Prostate gland (tissue), 2 donors: ENCODE measurements at regions not wholly inside any gene's neighbourhood (a gene's known extent, or its start where the extent isn't known, plus 50 kb on each side); places are given as distances from the start of the nearest gene placed in this dataset.
"Not testable (repeated sequence)": the region's sequence is repeated elsewhere in the genome, so short reads cannot be mapped to it uniquely, and the experiment has no call there.

Source experiments
- DNase-seq: peaks from one replicate; pipeline ENCODE4 v3.0.0-alpha.2; 2019; ENCODE audit warnings: low spot score
- H3K27ac ChIP-seq, 2 donors: fragments of 200-600 bp; sonication (generic); 2 replicates each; pipeline ENCODE4 v1.5.1; 2017 to 2019
- H3K27me3 ChIP-seq: fragments of 200-600 bp; sonication (generic); replicated peaks from 2 replicates; pipeline ENCODE4 v1.5.1; 2019; ENCODE audit not compliant: insufficient read depth
- H3K36me3 ChIP-seq, 2 donors: fragments of 200-600 bp; sonication (generic); 1 replicate in 1 of 2; 2 replicates in 1 of 2; pipeline versions ENCODE4 v1.5.1 to v1.8.1; 2017 to 2019
- H3K4me1 ChIP-seq: fragments of 200-600 bp; sonication (generic); replicated peaks from 2 replicates; pipeline ENCODE4 v1.5.1; 2019
- H3K4me3 ChIP-seq, 2 donors: fragments of 200-600 bp; sonication (generic); 2 replicates each; pipeline ENCODE4 v1.5.1; 2017 to 2019
- H3K9me3 ChIP-seq: fragments of 200-600 bp; sonication (generic); 2 replicates; pipeline ENCODE4 v1.5.1; 2017
- CTCF ChIP-seq, 4 experiments: fragments of 200-600 bp in 2 of 4; fragments of 450-650 bp in 2 of 4; sonication (generic) in 2 of 4; IDR thresholded peaks; 1 replicate in 3 of 4; 2 replicates in 1 of 4; pipeline ENCODE4 v1.5.1; 2016 to 2019; ENCODE audit warnings: antibody characterized with exemption in 4 of 4, mild to moderate bottlenecking in 2 of 4, moderate library complexity in 2 of 4
- POLR2A ChIP-seq: fragments of 450-650 bp; IDR thresholded peaks from one replicate; pipeline ENCODE4 v1.6.1; 2016; ENCODE audit warnings: antibody characterized with exemption, mild to moderate bottlenecking
- POLR2AphosphoS5 ChIP-seq: sonication (generic); formaldehyde crosslinking; IDR thresholded peaks from one replicate; pipeline ENCODE4 v1.6.1; 2017; ENCODE audit warnings: antibody characterized with exemption
- WGBS: methylation state at CpG from one replicate; pipeline ENCODE4 v1.1.5; 2018; 5-methylcytosine and 5-hydroxymethylcytosine counted together
- intact Hi-C: fragments of 100-400 bp; cut with DNase I; formaldehyde crosslinking; loops from one replicate; pipeline ENCODE4 v1.14.2; 2022

GRCh38 chr7:37550426-37550825 is 101.8 kb upstream of the ELMO1 start:
- no peak for DNase-seq
- no peaks in the 10 kb centered on the region for H3K4me1 ChIP-seq
- no peaks in the 10 kb centered on the region for H3K36me3 ChIP-seq
- H3K27ac ChIP-seq, result no peak overlapping the region
- no peaks in the 10 kb centered on the region for H3K27me3 ChIP-seq
- TF ChIP-seq CTCF (IDR thresholded peaks at IDR 0.05) (no peak), POLR2AphosphoS5 (no peak), POLR2A (no peak)
- intact Hi-C loops, result no loop called here
- WGBS, result 78% methylated on average over 3 of the region's 3 CpGs
- H3K9me3 ChIP-seq, result no peaks in the 10 kb centered on the region
- H3K4me3 ChIP-seq, result no peak overlapping the region

GRCh38 chr7:37550872-37551271 is 102.2 kb upstream of the ELMO1 start:
- no peak overlapping the region for H3K4me3 ChIP-seq
- intact Hi-C loops, result no loop called here

GRCh38 chr7:37552030-37552429 is 103.4 kb upstream of the ELMO1 start:
- TF ChIP-seq POLR2A, result no peak
- no peak for TF ChIP-seq POLR2AphosphoS5
- no peak for TF ChIP-seq CTCF (IDR thresholded peaks at IDR 0.05)
- Histone ChIP-seq H3K27me3 (no peaks in the 10 kb centered on the region), H3K36me3 (no peaks in the 10 kb centered on the region), H3K4me1 (no peaks in the 10 kb centered on the region), H3K9me3 (no peaks in the 10 kb centered on the region), H3K4me3 (no peak overlapping the region), H3K27ac (no peak overlapping the region)
- 85% methylated on average over 4 of the region's 4 CpGs for WGBS
- intact Hi-C loops, result no loop called here
- DNase-seq, result no peak

More at GRCh38 chr7:37550872-37551271, 102.2 kb upstream of the ELMO1 start:
- H3K9me3 ChIP-seq, result no peaks in the 10 kb centered on the region
- no peak for DNase-seq
- H3K36me3 ChIP-seq, result no peaks in the 10 kb centered on the region
- no peaks in the 10 kb centered on the region for H3K4me1 ChIP-seq
- whole genome bisulfite sequencing, result 24% methylated on average over 2 of the region's 2 CpGs
- no peaks in the 10 kb centered on the region for H3K27me3 ChIP-seq
- no peak overlapping the region for H3K27ac ChIP-seq
- no peak for TF ChIP-seq CTCF (IDR thresholded peaks at IDR 0.05)

DNA sequence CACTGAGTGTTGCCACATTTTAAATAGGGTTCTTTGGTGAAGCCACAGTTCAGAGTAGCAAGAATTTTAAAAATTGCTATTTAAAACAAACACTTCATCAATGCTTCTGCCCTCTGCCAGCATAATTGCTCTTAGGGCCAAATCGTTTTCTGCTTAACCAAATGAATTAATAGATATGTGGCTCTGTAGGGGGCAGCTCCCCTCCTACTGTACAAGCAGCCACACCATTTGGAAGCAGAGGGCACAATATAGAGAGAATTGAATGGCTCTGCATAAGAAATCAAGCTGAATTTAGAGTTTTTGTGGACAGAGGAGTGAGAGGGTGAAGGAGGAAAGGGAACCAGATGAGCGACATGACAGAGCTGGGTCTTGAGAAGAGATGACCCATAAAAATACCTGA is 103.8 kb upstream of the ELMO1 start:
- DNase-seq, H3K27me3 ChIP-seq, H3K27ac ChIP-seq, H3K4me1 ChIP-seq, intact Hi-C loops, H3K9me3 ChIP-seq, H3K4me3 ChIP-seq, H3K36me3 ChIP-seq: not testable (repeated sequence)
- 54% methylated on average over 2 of the region's 2 CpGs for WGBS

- Histone ChIP-seq H3K4me3 (no peak overlapping the region), H3K27me3 (no peaks in the 10 kb centered on the region), H3K27ac (no peak overlapping the region), H3K36me3 (no peaks in the 10 kb centered on the region), H3K4me1 (no peaks in the 10 kb centered on the region), H3K9me3 (no peaks in the 10 kb centered on the region)
- TF ChIP-seq POLR2A (no peak), POLR2AphosphoS5 (no peak), CTCF (IDR thresholded peaks at IDR 0.05) (no peak)
- no peak for DNase-seq
- intact Hi-C loops, result no loop called here
Measured at GRCh38 chr7:37555528-37555927, 106.9 kb upstream of the ELMO1 start.
